Lung (tissue), 11 donors: ENCODE measurements at regions not wholly inside any gene's neighbourhood (a gene's known extent, or its start where the extent isn't known, plus 50 kb on each side); places are given as distances from the start of the nearest gene placed in this dataset.

Experiments
- ATAC-seq: fragments of 200-7000 bp; cut with Tn5 transposase; one replicate; pipeline ENCODE4 v1.9.1; 2020; ENCODE audit warnings: moderate number of reproducible peaks; ENCODE audit not compliant: insufficient read depth, low FRiP score
- DNase-seq, 3 donors: peaks; one replicate each; pipeline ENCODE4 v3.0.0-alpha.2; 2013 to 2017
- H3K27ac ChIP-seq, 2 donors: one replicate each; pipeline ENCODE4 v1.5.1; 2013; ENCODE audit warnings: mild to moderate bottlenecking in 2 of 2, moderate library complexity in 2 of 2, control low read depth in 1 of 2, inconsistent platforms in 1 of 2, low read depth in 1 of 2, low read length in 1 of 2
- H3K27me3 ChIP-seq, 3 donors: one replicate each; pipeline ENCODE4 v1.5.1; 2013; ENCODE audit warnings: low read length in 2 of 3; ENCODE audit not compliant: control insufficient read depth in 3 of 3, insufficient read depth in 3 of 3
- H3K36me3 ChIP-seq, 4 donors: one replicate each; pipeline ENCODE4 v1.5.1; 2013; ENCODE audit warnings: low read length in 4 of 4, mild to moderate bottlenecking in 1 of 4, moderate library complexity in 1 of 4; ENCODE audit not compliant: control insufficient read depth in 4 of 4, insufficient read depth in 4 of 4
- H3K4me1 ChIP-seq, 5 donors: one replicate each; pipeline ENCODE4 v1.5.1; 2013; ENCODE audit warnings: low read length in 5 of 5, mild to moderate bottlenecking in 2 of 5, moderate library complexity in 1 of 5; ENCODE audit not compliant: control insufficient read depth in 5 of 5, insufficient read depth in 5 of 5
- H3K4me3 ChIP-seq: one replicate; pipeline ENCODE4 v1.5.1; 2013; ENCODE audit warnings: mild to moderate bottlenecking, control low read depth, moderate library complexity
- H3K9ac ChIP-seq, 2 donors: one replicate each; pipeline ENCODE4 v1.5.1; 2013; ENCODE audit warnings: low read length in 2 of 2, control low read depth in 1 of 2; ENCODE audit not compliant: insufficient read depth in 1 of 2
- H3K9me3 ChIP-seq, 4 donors: one replicate each; pipeline ENCODE4 v1.5.1; 2013; ENCODE audit warnings: low read length in 3 of 4, mild to moderate bottlenecking in 1 of 4, moderate library complexity in 1 of 4; ENCODE audit not compliant: control insufficient read depth in 4 of 4, insufficient read depth in 3 of 4
- WGBS, 2 donors: extraction: QIAGEN DNeasy Blood & Tissue Kit; methylation state at CpG; one replicate each; pipeline ENCODE4 v1.1.7; 2013; 5-methylcytosine and 5-hydroxymethylcytosine counted together
- TF ChIP-seq, protein P1 (sequence below): IDR thresholded peaks from 2 replicates; pipeline ENCODE4 v1.5.1; 2012; ENCODE audit warnings: mild to moderate bottlenecking; ENCODE audit errors: control extremely low read depth, extremely low read depth
- donor health status: control.
- donor health status: control.
- donor health status: Bipolar disorder and iron deficiency.
- donor health status: healthy.
- donor health status: DM: yes; HTN: yes; CAD: no.

GRCh38 chr6:142002825-142003405 lies 129.8 kb upstream of the GJE1 start:
- no peak overlapping the region for H3K9ac ChIP-seq
- 84 to 91% methylated on average over 9 of the region's 9 CpGs for WGBS, 2 donors
- ATAC-seq (no peak), DNase-seq (no peak)
- H3K4me3 ChIP-seq: no peak overlapping the region
- H3K27ac ChIP-seq: no peak overlapping the region
- no peaks in the 10 kb centered on the region for H3K36me3 ChIP-seq
- TF ChIP-seq, protein P1, sequence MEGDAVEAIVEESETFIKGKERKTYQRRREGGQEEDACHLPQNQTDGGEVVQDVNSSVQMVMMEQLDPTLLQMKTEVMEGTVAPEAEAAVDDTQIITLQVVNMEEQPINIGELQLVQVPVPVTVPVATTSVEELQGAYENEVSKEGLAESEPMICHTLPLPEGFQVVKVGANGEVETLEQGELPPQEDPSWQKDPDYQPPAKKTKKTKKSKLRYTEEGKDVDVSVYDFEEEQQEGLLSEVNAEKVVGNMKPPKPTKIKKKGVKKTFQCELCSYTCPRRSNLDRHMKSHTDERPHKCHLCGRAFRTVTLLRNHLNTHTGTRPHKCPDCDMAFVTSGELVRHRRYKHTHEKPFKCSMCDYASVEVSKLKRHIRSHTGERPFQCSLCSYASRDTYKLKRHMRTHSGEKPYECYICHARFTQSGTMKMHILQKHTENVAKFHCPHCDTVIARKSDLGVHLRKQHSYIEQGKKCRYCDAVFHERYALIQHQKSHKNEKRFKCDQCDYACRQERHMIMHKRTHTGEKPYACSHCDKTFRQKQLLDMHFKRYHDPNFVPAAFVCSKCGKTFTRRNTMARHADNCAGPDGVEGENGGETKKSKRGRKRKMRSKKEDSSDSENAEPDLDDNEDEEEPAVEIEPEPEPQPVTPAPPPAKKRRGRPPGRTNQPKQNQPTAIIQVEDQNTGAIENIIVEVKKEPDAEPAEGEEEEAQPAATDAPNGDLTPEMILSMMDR: no peak
- no peaks in the 10 kb centered on the region for H3K4me1 ChIP-seq
- no peaks in the 10 kb centered on the region for H3K27me3 ChIP-seq
- H3K9me3 ChIP-seq: no peaks in the 10 kb centered on the region

DNA sequence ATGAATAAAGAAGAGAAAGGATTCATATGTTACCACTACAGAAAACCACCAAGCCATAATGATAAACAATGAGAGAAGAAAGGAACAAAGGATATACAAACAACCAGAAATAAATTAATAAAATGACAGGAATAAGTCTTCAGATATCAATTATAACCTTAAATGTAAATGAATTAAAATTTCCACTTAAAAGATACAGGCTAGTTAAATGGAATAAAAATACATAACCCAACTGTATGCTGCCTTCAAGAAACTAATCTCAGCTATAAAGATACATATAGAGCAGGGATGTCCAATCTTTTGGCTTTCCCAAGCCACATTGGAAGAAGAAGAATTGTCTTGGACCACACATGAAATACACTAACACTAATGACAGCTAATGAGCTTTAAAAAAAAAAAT lies 135.9 kb upstream of the GJE1 start:
- Histone ChIP-seq H3K36me3 (no peaks in the 10 kb centered on the region), H3K27me3 (no peaks in the 10 kb centered on the region), H3K4me3 (no peak overlapping the region), H3K4me1 (no peaks in the 10 kb centered on the region), H3K27ac (no peak overlapping the region), H3K9ac (no peak overlapping the region), H3K9me3 (peaks cover 0 to 11% (median 2%) of the 10 kb centered on the region in 4 donors)
- ATAC-seq: no peak
- TF ChIP-seq, protein P1: no peak
- DNase-seq: no peak

DNA sequence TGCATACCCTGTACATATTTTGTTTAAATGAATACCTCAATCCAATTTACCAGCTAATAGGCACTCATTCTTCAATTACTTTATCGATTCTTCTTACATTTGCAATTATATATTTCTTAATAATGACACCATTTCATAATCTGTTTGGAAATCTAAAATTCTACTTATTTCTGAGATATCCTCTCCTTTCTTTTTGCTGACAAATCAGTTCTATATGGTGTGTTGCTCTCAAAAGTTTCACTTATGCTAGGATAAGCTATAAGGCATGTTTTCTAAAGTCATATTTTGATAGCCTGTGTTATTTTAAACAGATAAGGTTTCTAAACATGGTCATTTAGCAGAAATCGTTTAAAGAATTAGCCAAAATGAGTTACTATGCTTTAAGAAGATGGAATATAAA lies 140.6 kb upstream of the GJE1 start:
- Histone ChIP-seq H3K27ac (no peak overlapping the region), H3K4me1 (no peaks in the 10 kb centered on the region), H3K4me3 (no peak overlapping the region), H3K9me3 (peaks cover 0 to 11% (median 2%) of the 10 kb centered on the region in 4 donors), H3K27me3 (no peaks in the 10 kb centered on the region), H3K36me3 (no peaks in the 10 kb centered on the region), H3K9ac (no peak overlapping the region)
- WGBS, 2 donors: 78 to 84% methylated on average over 2 of the region's 2 CpGs
- ATAC-seq (no peak), DNase-seq (no peak)
- TF ChIP-seq, protein P1: no peak

GRCh38 chr6:141990840-141991239 lies 141.9 kb upstream of the GJE1 start:
- WGBS, 2 donors: 33 to 62% methylated on average over 1 of the region's 1 CpG
- Histone ChIP-seq H3K4me3 (no peak overlapping the region), H3K36me3 (no peaks in the 10 kb centered on the region), H3K9me3 (peaks cover 0 to 11% (median 2%) of the 10 kb centered on the region in 4 donors), H3K27me3 (no peaks in the 10 kb centered on the region), H3K9ac (no peak overlapping the region), H3K27ac (no peak overlapping the region), H3K4me1 (no peaks in the 10 kb centered on the region)
- no peak for DNase-seq
- ATAC-seq: no peak
- TF ChIP-seq, protein P1: no peak
